Endothelial cell of umbilical vein (primary cell): ENCODE measurements at regions not wholly inside any gene's neighbourhood (a gene's known extent, or its start where the extent isn't known, plus 50 kb on each side); places are given as distances from the start of the nearest gene placed in this dataset.

Source experiments
- POLR2A ChIP-seq: IDR thresholded peaks from 2 replicates; pipeline ENCODE4 v1.6.1; 2012; ENCODE audit warnings: low read depth, mild to moderate bottlenecking, control low read depth, low read length
- TF ChIP-seq, protein P1 (sequence below), 2 donors: IDR thresholded peaks; 1 replicate in 1 of 2; 2 replicates in 1 of 2; pipeline ENCODE4 v1.5.1; 2011; ENCODE audit warnings: low read length in 2 of 2, mild to moderate bottlenecking in 2 of 2, moderate library complexity in 2 of 2, control low read depth in 1 of 2, inconsistent platforms in 1 of 2, low read depth in 1 of 2; ENCODE audit not compliant: insufficient read depth in 1 of 2; ENCODE audit errors: extremely low read depth in 1 of 2

DNA sequence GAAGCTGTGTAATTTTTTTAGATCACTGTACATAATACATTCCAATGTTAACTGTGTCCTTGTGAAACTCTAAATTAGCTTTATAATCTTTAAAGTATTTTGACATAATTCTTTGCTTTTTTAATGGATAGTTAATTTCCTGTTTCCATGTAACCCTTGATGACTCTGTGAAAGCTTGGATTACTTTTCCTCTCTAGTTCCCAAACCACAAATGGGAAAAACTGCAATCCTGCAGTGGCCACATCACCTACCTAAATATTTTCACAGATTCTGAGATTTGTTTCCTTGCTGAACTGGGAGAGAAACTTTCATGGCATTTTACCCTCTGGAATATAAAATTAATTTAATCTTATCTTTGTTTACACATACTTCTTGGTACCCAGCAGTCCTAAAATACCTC is 161.6 kb upstream of the CCDC68 start:
- TF ChIP-seq POLR2A = no peak
- TF ChIP-seq, protein P1, sequence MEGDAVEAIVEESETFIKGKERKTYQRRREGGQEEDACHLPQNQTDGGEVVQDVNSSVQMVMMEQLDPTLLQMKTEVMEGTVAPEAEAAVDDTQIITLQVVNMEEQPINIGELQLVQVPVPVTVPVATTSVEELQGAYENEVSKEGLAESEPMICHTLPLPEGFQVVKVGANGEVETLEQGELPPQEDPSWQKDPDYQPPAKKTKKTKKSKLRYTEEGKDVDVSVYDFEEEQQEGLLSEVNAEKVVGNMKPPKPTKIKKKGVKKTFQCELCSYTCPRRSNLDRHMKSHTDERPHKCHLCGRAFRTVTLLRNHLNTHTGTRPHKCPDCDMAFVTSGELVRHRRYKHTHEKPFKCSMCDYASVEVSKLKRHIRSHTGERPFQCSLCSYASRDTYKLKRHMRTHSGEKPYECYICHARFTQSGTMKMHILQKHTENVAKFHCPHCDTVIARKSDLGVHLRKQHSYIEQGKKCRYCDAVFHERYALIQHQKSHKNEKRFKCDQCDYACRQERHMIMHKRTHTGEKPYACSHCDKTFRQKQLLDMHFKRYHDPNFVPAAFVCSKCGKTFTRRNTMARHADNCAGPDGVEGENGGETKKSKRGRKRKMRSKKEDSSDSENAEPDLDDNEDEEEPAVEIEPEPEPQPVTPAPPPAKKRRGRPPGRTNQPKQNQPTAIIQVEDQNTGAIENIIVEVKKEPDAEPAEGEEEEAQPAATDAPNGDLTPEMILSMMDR (IDR thresholded peaks at IDR 0.05; ENCODE audit: extremely low read depth in 1 of 2, insufficient read depth in 1 of 2, low read depth in 1 of 2, low read length in 2 of 2) = no peak
